ENCODE measurements at regions not wholly inside any gene's neighbourhood (a gene's known extent, or its start where the extent isn't known, plus 50 kb on each side); places are given as distances from the start of the nearest gene placed in this dataset.

DNA sequence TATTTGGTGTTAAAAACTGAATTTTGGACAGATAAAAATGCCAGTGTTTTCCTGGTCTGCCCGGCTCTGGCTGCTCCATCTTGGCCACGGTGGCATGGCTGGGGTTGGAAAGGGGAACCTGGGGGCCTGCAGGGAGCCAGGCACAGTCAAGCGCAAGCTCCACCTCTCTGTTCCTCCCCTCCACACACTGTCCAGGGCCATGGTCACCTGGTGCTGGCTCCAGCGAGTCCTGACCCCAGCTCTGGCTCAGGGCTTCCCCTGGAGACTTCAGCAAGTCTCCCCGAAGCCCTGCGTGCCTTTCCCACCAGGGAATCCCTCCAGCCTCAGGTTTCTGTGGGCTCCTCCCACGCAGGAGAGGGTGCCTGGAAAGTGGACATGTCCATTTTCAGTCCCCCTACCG lies 298.5 kb downstream of the QKI start:
- Mint-ChIP-seq H3K9me3 (peaks cover 0 to 4% (median 0%) of the 10 kb centered on the region in 11 donors), H3K36me3 (no peaks in the 10 kb centered on the region), H3K27ac (no peak overlapping the region), H3K4me1 (peaks cover 0 to 16% (median 7%) of the 10 kb centered on the region in 7 donors), H3K4me3 (no peak overlapping the region), H3K27me3 (peaks cover 6 to 17% (median 10%) of the 10 kb centered on the region in 5 donors)
- Histone ChIP-seq H3K27me3 (ENCODE audit: control insufficient read depth in 2 of 2, insufficient read depth in 2 of 2, low read length in 2 of 2) (no peaks in the 10 kb centered on the region), H3K4me3 (ENCODE audit: low read length) (no peak overlapping the region), H3K9me3 (ENCODE audit: control insufficient read depth in 2 of 3, low read length in 3 of 3) (no peaks in the 10 kb centered on the region), H3K36me3 (ENCODE audit: control insufficient read depth in 2 of 3, insufficient read depth in 3 of 3, low read length in 3 of 3) (no peaks in the 10 kb centered on the region), H3K4me1 (ENCODE audit: control insufficient read depth in 2 of 2, insufficient read depth in 2 of 2, low read length in 2 of 2) (no peaks in the 10 kb centered on the region), H3K27ac (ENCODE audit: low read depth, low read length) (no peak overlapping the region)
- DNase-seq (no peak), ATAC-seq (no peak)
- POLR2A ChIA-PET: no interaction called here
- intact Hi-C loops (cut with micrococcal nuclease): no loop called here
- CTCF ChIA-PET: no interaction called here

DNA sequence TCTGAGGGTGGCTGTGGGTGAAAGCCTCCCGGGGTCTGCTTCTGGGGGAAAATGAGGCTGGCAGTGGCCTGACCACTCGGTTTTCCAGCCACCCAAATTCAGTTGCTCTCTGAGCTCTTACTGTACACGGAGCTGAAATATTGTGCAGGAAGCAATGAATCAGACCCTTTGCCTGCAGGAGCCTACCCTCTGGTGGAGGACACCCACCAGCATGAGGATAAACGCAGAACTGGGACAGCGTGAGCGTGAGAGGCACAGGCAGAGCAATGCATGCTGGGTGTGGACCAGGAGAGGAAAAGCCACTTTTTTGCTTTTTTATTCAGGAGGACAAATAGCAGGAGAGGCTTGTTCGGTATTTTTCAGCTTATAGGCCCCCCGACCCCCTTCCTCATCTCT lies 298.0 kb downstream of the QKI start:
- Mint-ChIP-seq H3K9me3 (peaks cover 0 to 4% (median 0%) of the 10 kb centered on the region in 11 donors), H3K4me3 (peak overlapping the region in 1 of 10 donors; percentile 18), H3K27ac (peak overlapping the region in 1 of 9 donors; percentile 51), H3K36me3 (no peaks in the 10 kb centered on the region), H3K27me3 (peaks cover 6 to 18% (median 10%) of the 10 kb centered on the region in 5 donors), H3K4me1 (peaks cover 0 to 18% (median 7%) of the 10 kb centered on the region in 7 donors)
- Histone ChIP-seq H3K27ac (ENCODE audit: low read depth, low read length) (no peak overlapping the region), H3K36me3 (ENCODE audit: control insufficient read depth in 2 of 3, insufficient read depth in 3 of 3, low read length in 3 of 3) (no peaks in the 10 kb centered on the region), H3K27me3 (ENCODE audit: control insufficient read depth in 2 of 2, insufficient read depth in 2 of 2, low read length in 2 of 2) (no peaks in the 10 kb centered on the region), H3K9me3 (ENCODE audit: control insufficient read depth in 2 of 3, low read length in 3 of 3) (no peaks in the 10 kb centered on the region), H3K4me1 (ENCODE audit: control insufficient read depth in 2 of 2, insufficient read depth in 2 of 2, low read length in 2 of 2) (no peaks in the 10 kb centered on the region), H3K4me3 (ENCODE audit: low read length) (no peak overlapping the region)
- ChIA-PET POLR2A (no interaction called here), CTCF (no interaction called here)
- ATAC-seq (peak; percentile 24), DNase-seq (no peak)
- intact Hi-C loops (cut with micrococcal nuclease): no loop called here

DNA sequence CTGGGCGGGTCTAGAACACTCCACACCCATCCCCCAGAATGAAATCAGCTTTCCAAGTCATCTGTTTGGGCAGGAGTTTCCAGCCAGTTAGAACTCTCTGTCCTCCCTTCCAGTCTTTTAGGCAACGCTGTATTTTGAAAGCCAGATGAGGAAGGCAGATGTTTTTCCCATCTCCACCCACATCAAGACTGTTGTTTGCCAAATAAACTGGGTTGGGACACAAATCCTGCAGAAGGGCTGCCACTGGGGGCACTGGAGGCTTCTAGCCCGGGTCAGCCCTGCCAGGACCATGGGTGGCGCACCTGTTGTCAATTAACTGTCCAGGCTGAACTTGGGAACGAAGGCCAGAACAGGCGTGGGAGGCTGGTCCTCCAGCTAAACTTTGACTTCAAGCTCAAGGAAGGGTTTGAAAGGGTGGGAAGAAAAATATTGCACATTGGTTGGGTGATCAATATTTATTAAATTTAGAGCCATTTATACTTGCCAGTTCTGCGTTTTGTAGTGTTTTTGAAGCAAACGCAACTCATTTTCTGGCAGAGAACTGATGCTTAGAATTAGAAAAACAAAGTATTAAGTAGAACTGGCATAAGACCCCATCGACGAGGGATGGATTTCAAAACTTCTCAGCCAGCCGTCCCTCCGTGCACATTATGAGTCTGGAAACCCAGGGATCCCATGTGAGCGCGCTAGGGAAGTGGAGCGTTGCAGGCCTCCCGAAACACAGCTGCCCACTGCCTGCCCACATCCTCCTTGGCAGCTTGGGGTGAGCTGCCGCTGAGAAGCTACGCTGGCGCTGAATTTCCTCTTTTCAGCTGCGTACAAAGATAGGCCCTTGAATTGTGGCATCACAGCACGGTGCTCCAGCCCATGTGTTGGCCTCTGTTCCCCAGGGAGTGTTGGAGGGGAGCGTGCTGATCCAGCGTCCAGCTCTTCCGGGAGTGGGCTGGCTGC lies 297.4 kb downstream of the QKI start:
- Mint-ChIP-seq H3K4me3 (no peak overlapping the region), H3K9me3 (peaks cover 0 to 2% (median 0%) of the 10 kb centered on the region in 11 donors), H3K27me3 (peaks cover under 1 to 18% (median 8%) of the 10 kb centered on the region in 5 donors), H3K4me1 (peaks cover 0 to 22% (median 7%) of the 10 kb centered on the region in 7 donors), H3K27ac (no peak overlapping the region), H3K36me3 (no peaks in the 10 kb centered on the region)
- ATAC-seq (peak; percentile 71), DNase-seq (peak in 1 of 9 donors; percentile 7)
- POLR2A ChIA-PET: no interaction called here
- H3K9me3 ChIP-seq (ENCODE audit: control insufficient read depth in 2 of 3, low read length in 3 of 3): no peaks in the 10 kb centered on the region
- H3K4me1 ChIP-seq (ENCODE audit: control insufficient read depth in 2 of 2, insufficient read depth in 2 of 2, low read length in 2 of 2): no peaks in the 10 kb centered on the region
- no peak overlapping the region for H3K4me3 ChIP-seq (ENCODE audit: low read length)
- H3K36me3 ChIP-seq (ENCODE audit: control insufficient read depth in 2 of 3, insufficient read depth in 3 of 3, low read length in 3 of 3): no peaks in the 10 kb centered on the region
- H3K27ac ChIP-seq (ENCODE audit: low read depth, low read length): no peak overlapping the region
- intact Hi-C loops (cut with micrococcal nuclease): no loop called here
- CTCF ChIA-PET: no interaction called here
- H3K27me3 ChIP-seq (ENCODE audit: control insufficient read depth in 2 of 2, insufficient read depth in 2 of 2, low read length in 2 of 2): no peaks in the 10 kb centered on the region

DNA sequence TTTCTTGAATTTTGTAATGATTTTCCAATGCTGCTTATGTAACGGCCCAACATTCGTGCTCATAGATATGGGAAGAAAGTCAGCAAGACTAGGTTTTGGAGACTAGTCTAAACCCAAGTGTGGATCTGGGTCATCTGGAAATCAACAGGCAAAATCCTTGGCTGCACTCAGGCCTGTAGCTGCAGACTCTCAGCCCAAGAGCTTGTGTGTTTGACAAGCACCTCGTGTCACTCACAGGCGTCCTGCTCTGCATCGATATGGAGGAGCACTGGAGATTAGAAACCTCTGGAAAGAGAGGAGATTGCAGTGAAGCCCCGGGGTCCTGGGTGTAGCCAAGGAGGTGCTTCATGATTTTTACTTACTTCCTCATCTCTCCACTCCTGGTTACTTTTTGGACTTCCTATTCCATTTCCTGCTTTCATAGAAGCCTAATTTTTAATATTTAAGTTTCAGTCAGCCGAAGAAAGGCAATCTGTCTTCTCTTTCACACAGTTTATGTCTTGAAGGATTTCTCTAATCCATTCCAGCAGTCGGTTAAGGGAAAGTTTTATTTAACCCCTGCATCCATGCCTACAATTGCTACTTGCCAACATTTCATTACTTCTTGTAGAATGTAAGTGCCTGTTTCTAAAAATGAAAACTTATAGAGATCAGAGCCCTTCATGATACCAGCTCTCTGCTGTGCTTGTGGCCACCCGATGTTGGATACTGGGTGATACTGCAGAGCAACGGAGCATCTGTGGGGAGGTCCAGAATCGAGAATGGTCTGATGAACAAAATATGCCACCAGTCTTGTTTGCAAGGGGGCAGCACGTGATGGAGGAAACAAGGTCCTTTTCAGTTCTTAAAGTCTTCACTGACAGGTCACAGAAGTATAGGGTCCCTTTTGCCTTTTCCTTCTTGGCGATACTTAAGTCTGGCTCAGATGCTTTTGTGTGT lies 296.3 kb downstream of the QKI start:
- intact Hi-C loops (cut with micrococcal nuclease): no loop called here
- no peak overlapping the region for H3K4me3 ChIP-seq (ENCODE audit: low read length)
- H3K4me1 ChIP-seq (ENCODE audit: control insufficient read depth in 2 of 2, insufficient read depth in 2 of 2, low read length in 2 of 2): no peaks in the 10 kb centered on the region
- DNase-seq: no peak
- ATAC-seq: no peak
- H3K9me3 ChIP-seq (ENCODE audit: control insufficient read depth in 2 of 3, low read length in 3 of 3): no peaks in the 10 kb centered on the region
- H3K27me3 Mint-ChIP-seq: peaks cover 0 to 18% (median 8%) of the 10 kb centered on the region in 5 donors
- no peak overlapping the region for H3K27ac ChIP-seq (ENCODE audit: low read depth, low read length)
- no peak overlapping the region for H3K4me3 Mint-ChIP-seq
- peaks cover 0 to under 1% (median 0%) of the 10 kb centered on the region in 11 donors for H3K9me3 Mint-ChIP-seq
- H3K36me3 ChIP-seq (ENCODE audit: control insufficient read depth in 2 of 3, insufficient read depth in 3 of 3, low read length in 3 of 3): no peaks in the 10 kb centered on the region
- no peaks in the 10 kb centered on the region for H3K36me3 Mint-ChIP-seq
- no peak overlapping the region for H3K27ac Mint-ChIP-seq
- no peaks in the 10 kb centered on the region for H3K27me3 ChIP-seq (ENCODE audit: control insufficient read depth in 2 of 2, insufficient read depth in 2 of 2, low read length in 2 of 2)
- peaks cover 0 to 22% (median 7%) of the 10 kb centered on the region in 7 donors for H3K4me1 Mint-ChIP-seq
- ChIA-PET POLR2A (no interaction called here), CTCF (no interaction called here)

DNA sequence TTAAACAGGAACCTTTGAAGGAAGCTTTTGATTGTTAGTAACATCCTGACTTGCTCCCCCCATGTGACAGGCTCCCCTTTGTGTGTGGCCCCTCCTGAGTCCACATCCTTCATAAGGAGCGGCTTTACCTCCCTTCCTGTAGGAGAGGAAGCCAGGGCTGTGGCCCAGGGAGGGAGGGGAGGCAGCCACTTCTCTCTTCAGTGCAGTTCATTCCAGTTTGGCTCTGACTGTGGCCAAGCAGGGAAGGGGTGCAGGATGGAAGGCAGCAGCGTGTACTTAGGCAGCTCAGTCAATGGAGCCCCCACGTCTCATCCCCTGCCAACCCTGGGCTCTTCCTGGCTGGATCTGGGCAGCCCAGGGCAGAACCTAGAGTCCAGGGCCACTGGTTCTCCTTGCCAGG lies 295.2 kb downstream of the QKI start:
- Mint-ChIP-seq H3K27ac (no peak overlapping the region), H3K36me3 (no peaks in the 10 kb centered on the region), H3K4me1 (peaks cover 0 to 22% (median 7%) of the 10 kb centered on the region in 7 donors), H3K9me3 (no peaks in the 10 kb centered on the region), H3K27me3 (peaks cover 0 to 13% (median 6%) of the 10 kb centered on the region in 5 donors), H3K4me3 (no peak overlapping the region)
- POLR2A ChIA-PET: no interaction called here
- no peak for ATAC-seq
- Histone ChIP-seq H3K9me3 (ENCODE audit: control insufficient read depth in 2 of 3, low read length in 3 of 3) (no peaks in the 10 kb centered on the region), H3K36me3 (ENCODE audit: control insufficient read depth in 2 of 3, insufficient read depth in 3 of 3, low read length in 3 of 3) (no peaks in the 10 kb centered on the region), H3K27ac (ENCODE audit: low read depth, low read length) (no peak overlapping the region), H3K4me1 (ENCODE audit: control insufficient read depth in 2 of 2, insufficient read depth in 2 of 2, low read length in 2 of 2) (no peaks in the 10 kb centered on the region), H3K27me3 (ENCODE audit: control insufficient read depth in 2 of 2, insufficient read depth in 2 of 2, low read length in 2 of 2) (no peaks in the 10 kb centered on the region), H3K4me3 (ENCODE audit: low read length) (no peak overlapping the region)
- no peak for DNase-seq
- CTCF ChIA-PET: no interaction called here
- intact Hi-C loops (cut with micrococcal nuclease): no loop called here

DNA sequence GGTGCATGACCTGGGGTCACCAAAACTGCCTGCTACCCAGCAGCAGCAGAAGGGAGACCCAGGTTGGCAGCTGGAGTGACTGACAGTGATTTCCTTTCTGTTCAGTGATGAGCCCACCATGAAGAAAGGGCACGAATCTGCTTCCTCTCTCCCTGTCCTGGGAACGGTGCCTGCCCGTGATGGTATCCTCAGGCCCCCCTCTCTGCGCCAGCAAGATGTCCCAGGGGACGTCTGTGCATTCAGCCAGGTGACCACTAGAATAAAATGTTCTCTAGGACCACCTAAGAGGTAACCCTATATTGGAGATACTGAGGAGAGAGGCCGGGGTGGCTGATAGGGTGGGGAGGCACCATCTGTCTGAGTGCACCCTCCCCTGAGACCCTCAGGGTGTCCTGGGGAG lies 294.7 kb downstream of the QKI start:
- Histone ChIP-seq H3K4me1 (ENCODE audit: control insufficient read depth in 2 of 2, insufficient read depth in 2 of 2, low read length in 2 of 2) (no peaks in the 10 kb centered on the region), H3K27ac (ENCODE audit: low read depth, low read length) (no peak overlapping the region), H3K4me3 (ENCODE audit: low read length) (no peak overlapping the region), H3K9me3 (ENCODE audit: control insufficient read depth in 2 of 3, low read length in 3 of 3) (no peaks in the 10 kb centered on the region), H3K27me3 (ENCODE audit: control insufficient read depth in 2 of 2, insufficient read depth in 2 of 2, low read length in 2 of 2) (no peaks in the 10 kb centered on the region), H3K36me3 (ENCODE audit: control insufficient read depth in 2 of 3, insufficient read depth in 3 of 3, low read length in 3 of 3) (no peaks in the 10 kb centered on the region)
- intact Hi-C loops (cut with micrococcal nuclease): no loop called here
- ChIA-PET POLR2A (no interaction called here), CTCF (no interaction called here)
- no peak overlapping the region for H3K27ac Mint-ChIP-seq
- peaks cover 0 to 22% (median 7%) of the 10 kb centered on the region in 7 donors for H3K4me1 Mint-ChIP-seq
- H3K27me3 Mint-ChIP-seq: peaks cover 0 to 13% (median 6%) of the 10 kb centered on the region in 5 donors
- no peak overlapping the region for H3K4me3 Mint-ChIP-seq
- ATAC-seq: no peak
- no peak for DNase-seq
- no peaks in the 10 kb centered on the region for H3K9me3 Mint-ChIP-seq
- H3K36me3 Mint-ChIP-seq: no peaks in the 10 kb centered on the region
